Type B pancreatic cell (in vitro differentiated cells): ENCODE measurements at regions not wholly inside any gene's neighbourhood (a gene's known extent, or its start where the extent isn't known, plus 50 kb on each side); places are given as distances from the start of the nearest gene placed in this dataset.

Experiments used
- DNase-seq: peaks from one replicate; pipeline ENCODE4 v3.0.0; 2021; ENCODE audit warnings: mixed read lengths; ENCODE audit not compliant: unreplicated experiment; ENCODE audit errors: extremely low spot score
- H3K27ac Mint-ChIP-seq: 2 replicates; pipeline ENCODE4 v1.8.0; 2021; ENCODE audit warnings: mild to moderate bottlenecking, mixed read lengths
- H3K27me3 Mint-ChIP-seq: 2 replicates; pipeline ENCODE4 v1.8.0; 2021; ENCODE audit warnings: mixed read lengths
- H3K36me3 Mint-ChIP-seq: 2 replicates; pipeline ENCODE4 v1.8.0; 2021; ENCODE audit warnings: mixed read lengths
- H3K4me1 Mint-ChIP-seq: one replicate; pipeline ENCODE4 v1.8.0; 2021; ENCODE audit warnings: mixed read lengths; ENCODE audit not compliant: unreplicated experiment
- H3K4me3 Mint-ChIP-seq: 2 replicates; pipeline ENCODE4 v1.8.0; 2021; ENCODE audit warnings: mild to moderate bottlenecking, mixed read lengths
- H3K9me3 Mint-ChIP-seq: 2 replicates; pipeline ENCODE4 v1.8.0; 2021; ENCODE audit warnings: mixed read lengths
- CTCF ChIP-seq: fragments of 200-600 bp; sonication (generic); conservative IDR thresholded peaks from 2 replicates; pipeline ENCODE4 v1.5.0; 2021; ENCODE audit warnings: antibody characterized with exemption, mild to moderate bottlenecking

- TF ChIP-seq CTCF, result no peak
- Mint-ChIP-seq H3K4me1 (no peaks in the 10 kb centered on the region), H3K36me3 (no peaks in the 10 kb centered on the region), H3K4me3 (no peak overlapping the region), H3K27ac (no peak overlapping the region), H3K27me3 (no peaks in the 10 kb centered on the region), H3K9me3 (peaks cover 6% of the 10 kb centered on the region)
- DNase-seq, result no peak
These were observed 576.8 kb downstream of the QKI start for GRCh38 chr6:163991321-163991720.

DNA sequence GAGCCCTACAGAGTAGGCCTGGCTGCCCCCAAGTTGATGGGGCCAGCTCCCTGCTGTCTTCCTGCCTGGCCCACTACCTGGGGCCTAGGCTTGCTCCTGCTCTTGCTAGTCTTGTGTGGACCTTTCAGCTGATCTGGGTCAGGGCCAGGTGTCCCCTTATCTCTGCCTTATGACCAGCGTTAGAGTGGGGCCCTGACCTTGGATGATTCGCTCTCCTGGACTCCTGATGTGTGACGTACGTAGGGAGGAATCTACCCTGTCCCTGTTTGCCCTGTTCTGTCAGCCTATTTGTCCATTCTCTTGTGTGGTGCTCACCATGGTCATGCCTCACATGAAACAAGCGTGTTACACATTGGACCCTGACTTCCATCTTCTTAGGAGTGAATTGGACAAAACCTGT, 571.8 kb downstream of the QKI start:
- Mint-ChIP-seq H3K36me3 (no peaks in the 10 kb centered on the region), H3K27me3 (no peaks in the 10 kb centered on the region), H3K27ac (no peak overlapping the region), H3K4me3 (no peak overlapping the region), H3K9me3 (no peaks in the 10 kb centered on the region), H3K4me1 (peaks cover 13% of the 10 kb centered on the region)
- no peak for DNase-seq
- no peak for TF ChIP-seq CTCF

- no peak for DNase-seq
- H3K4me1 Mint-ChIP-seq, result peaks cover 13% of the 10 kb centered on the region
- peak overlapping the region; percentile 14 for H3K27ac Mint-ChIP-seq
- no peaks in the 10 kb centered on the region for H3K27me3 Mint-ChIP-seq
- H3K9me3 Mint-ChIP-seq, result no peaks in the 10 kb centered on the region
- H3K4me3 Mint-ChIP-seq, result no peak overlapping the region
- no peaks in the 10 kb centered on the region for H3K36me3 Mint-ChIP-seq
- no peak for TF ChIP-seq CTCF
These were observed 571.2 kb downstream of the QKI start for GRCh38 chr6:163985710-163986109.

DNA sequence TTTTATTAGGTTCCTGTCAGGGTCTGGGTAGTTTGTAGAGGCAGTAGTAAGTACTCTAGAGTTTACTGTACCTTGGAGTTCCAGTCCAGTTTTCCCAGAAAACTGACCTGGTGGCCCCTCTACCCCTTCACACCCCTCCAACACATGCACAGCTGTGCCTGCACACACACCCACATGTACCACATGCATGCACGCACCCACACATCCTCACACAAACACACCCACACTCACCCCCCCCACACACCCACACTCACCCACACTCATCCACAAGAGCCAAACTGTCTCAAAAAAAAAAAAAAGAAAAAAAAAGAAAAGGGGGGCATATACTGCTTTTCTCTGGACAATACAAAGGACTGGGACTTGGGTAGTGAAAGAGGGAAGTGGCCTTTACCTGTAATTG, 570.5 kb downstream of the QKI start:
- TF ChIP-seq CTCF, result no peak
- Mint-ChIP-seq H3K4me1 (peaks cover 13% of the 10 kb centered on the region), H3K27ac (no peak overlapping the region), H3K27me3 (no peaks in the 10 kb centered on the region), H3K36me3 (no peaks in the 10 kb centered on the region), H3K4me3 (no peak overlapping the region), H3K9me3 (no peaks in the 10 kb centered on the region)
- DNase-seq, result no peak

DNA sequence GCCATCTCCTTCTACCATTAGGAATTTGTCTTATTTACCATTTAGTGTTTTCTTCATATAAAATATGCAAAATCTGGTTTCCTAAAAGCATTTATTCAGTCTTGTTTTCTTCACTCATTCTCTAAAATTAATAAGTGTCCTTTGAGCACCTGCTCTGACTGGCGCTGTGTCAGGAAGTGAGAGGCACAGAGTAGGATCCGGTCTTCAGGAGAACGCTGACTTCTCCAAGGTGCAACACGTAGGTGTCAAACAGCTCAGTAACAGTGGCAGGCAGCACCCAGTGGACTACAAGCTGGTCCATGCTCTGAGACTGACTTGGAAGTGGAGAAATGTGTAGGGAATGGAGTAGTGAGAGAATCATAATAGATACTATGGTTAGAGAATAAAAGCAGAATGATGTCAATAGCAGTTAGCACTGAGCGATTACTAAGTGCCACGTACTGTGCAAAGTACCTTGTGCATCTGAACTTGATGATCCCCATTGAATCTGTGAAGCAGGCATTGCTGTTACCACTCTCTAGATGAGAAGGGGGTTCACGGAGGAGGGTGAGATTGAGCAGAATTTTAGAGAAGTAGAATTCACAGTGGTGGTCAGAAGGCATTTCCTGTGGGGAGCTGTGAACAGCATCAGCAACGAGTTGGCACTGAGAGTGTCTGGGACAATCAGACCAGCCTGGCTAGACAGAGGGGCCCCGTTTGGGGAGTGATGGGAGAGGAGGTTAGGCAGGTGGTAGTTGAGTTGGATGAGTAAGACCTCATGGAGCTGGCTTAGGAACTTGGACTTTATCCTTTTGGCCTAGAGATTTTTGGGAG, 569.8 kb downstream of the QKI start:
- H3K27ac Mint-ChIP-seq, result no peak overlapping the region
- H3K4me1 Mint-ChIP-seq, result peaks cover 13% of the 10 kb centered on the region
- TF ChIP-seq CTCF, result no peak
- no peak overlapping the region for H3K4me3 Mint-ChIP-seq
- DNase-seq, result no peak
- no peaks in the 10 kb centered on the region for H3K27me3 Mint-ChIP-seq
- H3K9me3 Mint-ChIP-seq, result no peaks in the 10 kb centered on the region
- H3K36me3 Mint-ChIP-seq, result no peaks in the 10 kb centered on the region
